ENCODE measurements at regions not wholly inside any gene's neighbourhood (a gene's known extent, or its start where the extent isn't known, plus 50 kb on each side); places are given as distances from the start of the nearest gene placed in this dataset.

DNA sequence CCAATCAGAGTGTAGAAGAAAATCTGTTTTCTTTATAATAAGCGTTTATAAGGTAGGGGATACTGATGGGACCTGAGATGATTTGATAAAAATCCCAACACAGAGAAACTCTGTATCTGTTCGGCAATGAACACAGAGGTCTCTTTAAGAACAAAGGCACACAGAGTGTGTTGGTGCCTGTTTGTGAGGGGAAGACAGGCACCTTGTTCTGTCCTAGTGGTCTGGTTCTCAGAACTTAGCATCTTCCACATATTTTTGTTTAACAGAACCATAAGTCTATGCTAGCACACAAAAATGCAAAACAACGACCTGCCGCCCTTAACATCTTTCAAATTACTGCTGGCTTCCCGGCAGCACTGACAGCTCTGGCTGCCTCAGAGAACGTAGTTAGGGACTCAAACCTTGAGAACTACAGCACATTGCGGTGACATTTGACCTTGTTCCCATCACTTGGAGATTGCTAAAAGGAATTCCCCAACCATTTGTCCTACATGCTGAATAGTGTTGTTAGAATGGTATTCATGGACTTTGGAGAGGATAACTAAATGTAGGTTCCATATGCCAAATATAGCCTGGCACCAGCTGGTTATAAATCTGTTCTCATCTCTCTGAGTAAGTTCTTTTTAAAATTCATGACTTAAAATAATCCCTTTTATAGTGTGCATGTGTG lies 871.7 kb upstream of the TYRP1 start:
- intact Hi-C loops (cut with DNase I) = no loop called here
- Histone ChIP-seq H3K4me1 (no peaks in the 10 kb centered on the region), H3K27ac (no peak overlapping the region), H3K4me3 (no peak overlapping the region), H3K9me3 (no peaks in the 10 kb centered on the region), H3K27me3 (no peaks in the 10 kb centered on the region), H3K36me3 (no peaks in the 10 kb centered on the region)
- 41 to 51% (median 47%) methylated on average over 7 of the region's 7 CpGs for WGBS, 4 donors
- DNase-seq (no peak), ATAC-seq (no peak)
- no peak for TF ChIP-seq POLR2A (IDR thresholded peaks at IDR 0.05)

DNA sequence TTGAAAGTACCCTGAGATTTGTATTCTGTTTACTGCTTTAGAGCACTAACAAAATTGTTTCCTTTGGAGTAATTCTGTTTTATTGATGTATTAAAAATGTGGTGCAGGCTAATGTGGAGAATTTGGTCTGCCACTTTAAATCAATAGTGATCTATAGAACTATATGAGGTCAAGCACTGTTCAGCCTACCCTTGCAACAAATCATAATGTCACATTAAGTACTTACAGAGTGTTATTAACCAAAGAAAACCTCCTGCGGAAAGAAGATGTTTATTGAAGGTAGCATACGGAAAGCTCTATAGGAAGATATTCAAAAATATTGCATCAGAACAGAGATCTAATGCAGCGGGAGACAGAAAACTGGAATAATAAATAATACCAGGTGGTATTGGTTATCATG lies 865.0 kb upstream of the TYRP1 start:
- WGBS, 4 donors = 89 to 94% (median 92%) methylated on average over 3 of the region's 3 CpGs
- Histone ChIP-seq H3K27ac (no peak overlapping the region), H3K9me3 (no peaks in the 10 kb centered on the region), H3K36me3 (no peaks in the 10 kb centered on the region), H3K4me3 (no peak overlapping the region), H3K4me1 (no peaks in the 10 kb centered on the region), H3K27me3 (no peaks in the 10 kb centered on the region)
- ATAC-seq (no peak), DNase-seq (no peak)
- intact Hi-C loops (cut with DNase I) = no loop called here
- TF ChIP-seq, protein P1, sequence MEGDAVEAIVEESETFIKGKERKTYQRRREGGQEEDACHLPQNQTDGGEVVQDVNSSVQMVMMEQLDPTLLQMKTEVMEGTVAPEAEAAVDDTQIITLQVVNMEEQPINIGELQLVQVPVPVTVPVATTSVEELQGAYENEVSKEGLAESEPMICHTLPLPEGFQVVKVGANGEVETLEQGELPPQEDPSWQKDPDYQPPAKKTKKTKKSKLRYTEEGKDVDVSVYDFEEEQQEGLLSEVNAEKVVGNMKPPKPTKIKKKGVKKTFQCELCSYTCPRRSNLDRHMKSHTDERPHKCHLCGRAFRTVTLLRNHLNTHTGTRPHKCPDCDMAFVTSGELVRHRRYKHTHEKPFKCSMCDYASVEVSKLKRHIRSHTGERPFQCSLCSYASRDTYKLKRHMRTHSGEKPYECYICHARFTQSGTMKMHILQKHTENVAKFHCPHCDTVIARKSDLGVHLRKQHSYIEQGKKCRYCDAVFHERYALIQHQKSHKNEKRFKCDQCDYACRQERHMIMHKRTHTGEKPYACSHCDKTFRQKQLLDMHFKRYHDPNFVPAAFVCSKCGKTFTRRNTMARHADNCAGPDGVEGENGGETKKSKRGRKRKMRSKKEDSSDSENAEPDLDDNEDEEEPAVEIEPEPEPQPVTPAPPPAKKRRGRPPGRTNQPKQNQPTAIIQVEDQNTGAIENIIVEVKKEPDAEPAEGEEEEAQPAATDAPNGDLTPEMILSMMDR (IDR thresholded peaks at IDR 0.05) = no peak
- no peak for TF ChIP-seq POLR2A (IDR thresholded peaks at IDR 0.05)

DNA sequence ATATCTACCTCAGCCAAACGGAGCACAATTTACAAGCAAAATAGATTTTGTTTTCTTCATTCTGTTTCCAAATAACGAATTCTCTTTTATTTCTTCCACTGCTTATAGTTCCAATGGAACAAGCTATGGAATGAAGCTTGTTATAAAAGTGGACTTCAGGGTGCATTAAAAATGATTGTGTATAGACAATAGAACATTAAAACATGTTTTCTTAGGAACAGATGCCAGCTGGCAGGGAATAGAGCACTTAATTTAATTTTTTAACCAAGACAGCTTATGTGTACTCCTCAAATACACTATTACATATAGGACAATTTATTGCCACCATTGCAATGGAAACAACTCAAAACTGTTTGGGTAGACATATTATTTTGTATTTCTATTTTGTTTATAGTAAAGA lies 860.1 kb upstream of the TYRP1 start:
- TF ChIP-seq, protein P1 (IDR thresholded peaks at IDR 0.05) = no peak
- TF ChIP-seq POLR2A (IDR thresholded peaks at IDR 0.05) = no peak
- Histone ChIP-seq H3K27me3 (no peaks in the 10 kb centered on the region), H3K27ac (no peak overlapping the region), H3K36me3 (no peaks in the 10 kb centered on the region), H3K4me1 (no peaks in the 10 kb centered on the region), H3K9me3 (peaks cover 0 to 18% (median 2%) of the 10 kb centered on the region in 12 donors), H3K4me3 (no peak overlapping the region)
- WGBS, 4 donors = 66 to 80% (median 74%) methylated on average over 2 of the region's 2 CpGs
- DNase-seq (no peak), ATAC-seq (no peak)
- intact Hi-C loops (cut with DNase I) = no loop called here

DNA sequence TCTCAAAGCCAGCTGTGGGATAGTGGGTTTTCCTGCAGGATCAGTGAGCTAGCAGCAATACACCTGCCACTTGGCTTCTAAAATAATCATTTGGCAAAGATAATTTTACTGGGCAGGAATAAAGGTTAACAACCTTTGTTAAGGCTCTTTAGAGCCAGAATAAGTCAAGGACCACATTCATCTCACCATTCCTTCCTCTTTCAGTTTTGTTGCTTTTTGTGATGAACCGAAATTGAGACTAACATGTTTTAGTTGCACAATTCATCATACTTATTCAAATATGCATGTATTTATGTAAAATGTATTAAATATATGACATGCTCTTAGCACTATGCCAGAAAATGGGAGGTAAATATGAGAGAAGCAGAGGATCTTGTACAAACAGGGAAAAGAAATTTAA lies 824.4 kb upstream of the TYRP1 start:
- whole genome bisulfite sequencing, 4 donors = 70 to 83% (median 78%) methylated on average over 1 of the region's 1 CpG
- Histone ChIP-seq H3K4me3 (no peak overlapping the region), H3K27me3 (no peaks in the 10 kb centered on the region), H3K27ac (no peak overlapping the region), H3K9me3 (no peaks in the 10 kb centered on the region), H3K4me1 (no peaks in the 10 kb centered on the region), H3K36me3 (no peaks in the 10 kb centered on the region)
- intact Hi-C loops (cut with DNase I) = no loop called here
- TF ChIP-seq, protein P1 (IDR thresholded peaks at IDR 0.05) = no peak
- no peak for TF ChIP-seq POLR2A (IDR thresholded peaks at IDR 0.05)
- no peak for DNase-seq
- no peak for ATAC-seq

DNA sequence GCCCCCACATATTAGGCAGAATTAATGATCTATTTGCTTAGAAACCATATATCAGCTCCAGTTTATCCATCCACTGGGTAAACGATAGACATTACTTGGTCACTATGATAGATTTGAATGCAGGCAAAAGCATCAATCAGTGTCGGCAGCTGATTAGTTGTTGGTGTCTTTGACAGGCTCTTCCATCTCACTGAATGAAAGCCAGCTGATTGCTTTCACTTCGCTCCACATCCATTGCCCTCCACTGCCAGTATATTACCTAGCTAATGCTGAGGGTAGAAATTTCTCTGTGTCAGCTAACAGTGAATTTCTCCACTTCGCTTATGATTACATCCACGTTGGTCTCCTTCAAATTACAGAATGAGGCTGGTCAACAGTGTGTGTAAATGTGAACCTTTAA lies 821.3 kb upstream of the TYRP1 start:
- H3K4me3 ChIP-seq = no peak overlapping the region
- no peak overlapping the region for H3K27ac ChIP-seq
- H3K27me3 ChIP-seq = peaks cover 0 to 2% (median 0%) of the 10 kb centered on the region in 9 donors
- ATAC-seq (no peak), DNase-seq (no peak)
- no peaks in the 10 kb centered on the region for H3K9me3 ChIP-seq
- WGBS, 4 donors = 49 to 55% (median 53%) methylated on average over 5 of the region's 5 CpGs
- no peak for TF ChIP-seq POLR2A (IDR thresholded peaks at IDR 0.05)
- TF ChIP-seq, protein P1 (IDR thresholded peaks at IDR 0.05) = no peak
- H3K36me3 ChIP-seq = no peaks in the 10 kb centered on the region
- no peaks in the 10 kb centered on the region for H3K4me1 ChIP-seq
- intact Hi-C loops (cut with DNase I) = no loop called here

Measured in heart left ventricle (tissue), 16 donors.